ENCODE measurements at regions not wholly inside any gene's neighbourhood (a gene's known extent, or its start where the extent isn't known, plus 50 kb on each side); places are given as distances from the start of the nearest gene placed in this dataset.

DNA sequence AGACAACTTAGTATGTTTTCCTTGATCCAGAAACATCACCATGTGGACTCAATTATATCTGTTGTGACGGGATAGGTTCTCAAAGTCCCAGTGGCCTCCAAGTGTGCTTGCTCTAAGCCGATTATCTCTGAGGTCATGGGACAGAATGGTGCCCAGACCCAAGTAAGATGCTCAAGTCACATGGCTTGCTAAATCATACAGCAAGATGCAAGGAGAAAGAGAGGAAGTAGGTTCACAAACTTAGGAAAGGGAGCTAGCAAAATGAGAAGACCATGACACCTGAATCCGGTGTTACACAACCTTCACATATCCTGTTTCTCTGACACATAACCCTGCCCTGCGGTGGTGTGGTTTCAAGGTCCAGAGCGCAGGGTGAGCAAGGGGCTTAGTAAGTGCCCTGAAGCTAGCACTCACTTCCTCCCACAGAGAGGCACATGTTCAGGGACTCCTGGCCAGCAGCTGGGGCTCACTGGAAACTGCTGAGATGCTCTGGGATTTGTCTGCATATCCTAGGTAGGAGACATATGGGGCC is 590.9 kb upstream of the ANKRD30A start:
- TF ChIP-seq, protein P1, sequence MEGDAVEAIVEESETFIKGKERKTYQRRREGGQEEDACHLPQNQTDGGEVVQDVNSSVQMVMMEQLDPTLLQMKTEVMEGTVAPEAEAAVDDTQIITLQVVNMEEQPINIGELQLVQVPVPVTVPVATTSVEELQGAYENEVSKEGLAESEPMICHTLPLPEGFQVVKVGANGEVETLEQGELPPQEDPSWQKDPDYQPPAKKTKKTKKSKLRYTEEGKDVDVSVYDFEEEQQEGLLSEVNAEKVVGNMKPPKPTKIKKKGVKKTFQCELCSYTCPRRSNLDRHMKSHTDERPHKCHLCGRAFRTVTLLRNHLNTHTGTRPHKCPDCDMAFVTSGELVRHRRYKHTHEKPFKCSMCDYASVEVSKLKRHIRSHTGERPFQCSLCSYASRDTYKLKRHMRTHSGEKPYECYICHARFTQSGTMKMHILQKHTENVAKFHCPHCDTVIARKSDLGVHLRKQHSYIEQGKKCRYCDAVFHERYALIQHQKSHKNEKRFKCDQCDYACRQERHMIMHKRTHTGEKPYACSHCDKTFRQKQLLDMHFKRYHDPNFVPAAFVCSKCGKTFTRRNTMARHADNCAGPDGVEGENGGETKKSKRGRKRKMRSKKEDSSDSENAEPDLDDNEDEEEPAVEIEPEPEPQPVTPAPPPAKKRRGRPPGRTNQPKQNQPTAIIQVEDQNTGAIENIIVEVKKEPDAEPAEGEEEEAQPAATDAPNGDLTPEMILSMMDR (IDR thresholded peaks at IDR 0.05), result no peak
- no peak for TF ChIP-seq POLR2A (IDR thresholded peaks at IDR 0.05)

Data from Peyer's patch (tissue), 4 donors.